Osteocyte (in vitro differentiated cells): ENCODE measurements at regions not wholly inside any gene's neighbourhood (a gene's known extent, or its start where the extent isn't known, plus 50 kb on each side); places are given as distances from the start of the nearest gene placed in this dataset.
A peak's percentile ranks its signal among the peaks of the same experiment; 100 is the strongest.

Experiments
- DNase-seq: peaks from one replicate; pipeline ENCODE4 v3.0.0; 2021; ENCODE audit warnings: mixed read lengths; ENCODE audit not compliant: unreplicated experiment; ENCODE audit errors: extremely low spot score
- H3K27ac Mint-ChIP-seq: one replicate; pipeline ENCODE4 v1.8.0; 2021; ENCODE audit warnings: mild to moderate bottlenecking, mixed read lengths; ENCODE audit not compliant: unreplicated experiment
- H3K27me3 Mint-ChIP-seq: one replicate; pipeline ENCODE4 v1.8.0; 2021; ENCODE audit warnings: mixed read lengths; ENCODE audit not compliant: unreplicated experiment
- H3K36me3 Mint-ChIP-seq: one replicate; pipeline ENCODE4 v1.8.0; 2021; ENCODE audit warnings: mixed read lengths; ENCODE audit not compliant: unreplicated experiment
- H3K4me1 Mint-ChIP-seq: one replicate; pipeline ENCODE4 v1.8.0; 2021; ENCODE audit warnings: mixed read lengths; ENCODE audit not compliant: unreplicated experiment
- H3K4me3 Mint-ChIP-seq: one replicate; pipeline ENCODE4 v1.8.0; 2021; ENCODE audit warnings: mild to moderate bottlenecking, moderate library complexity, mixed read lengths; ENCODE audit not compliant: unreplicated experiment
- H3K9me3 Mint-ChIP-seq: one replicate; pipeline ENCODE4 v1.8.0; 2021; ENCODE audit warnings: mixed read lengths; ENCODE audit not compliant: unreplicated experiment
- TF ChIP-seq, protein P1 (sequence below): fragments of 200-600 bp; sonication (generic); IDR thresholded peaks from 2 replicates; pipeline ENCODE4 v1.5.0; 2021; ENCODE audit warnings: antibody characterized with exemption, mild to moderate bottlenecking, moderate library complexity

DNA sequence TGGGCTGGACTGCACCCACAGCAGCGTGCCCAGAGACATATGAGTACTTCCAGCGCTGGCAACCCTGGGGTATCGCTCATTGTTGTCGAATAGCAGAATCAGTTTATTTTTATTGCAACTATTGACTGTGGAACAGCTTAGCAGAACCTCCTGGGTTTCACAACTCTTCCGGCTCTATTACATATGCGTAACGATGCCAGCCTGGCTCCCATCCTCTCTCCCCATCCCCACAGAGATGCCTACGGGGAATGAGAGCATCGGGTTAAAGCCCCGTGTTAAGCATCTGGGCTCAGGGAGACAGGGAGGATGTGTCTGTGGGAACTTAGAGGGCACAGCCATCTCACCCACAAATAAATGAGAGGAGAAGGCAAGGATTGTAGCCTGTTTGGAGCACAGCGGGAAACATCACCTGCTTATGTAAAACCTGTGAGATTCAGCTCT, 76.6 kb upstream of the DLG1 start:
- H3K27me3 Mint-ChIP-seq, result no peaks in the 10 kb centered on the region
- DNase-seq, result no peak

DNA sequence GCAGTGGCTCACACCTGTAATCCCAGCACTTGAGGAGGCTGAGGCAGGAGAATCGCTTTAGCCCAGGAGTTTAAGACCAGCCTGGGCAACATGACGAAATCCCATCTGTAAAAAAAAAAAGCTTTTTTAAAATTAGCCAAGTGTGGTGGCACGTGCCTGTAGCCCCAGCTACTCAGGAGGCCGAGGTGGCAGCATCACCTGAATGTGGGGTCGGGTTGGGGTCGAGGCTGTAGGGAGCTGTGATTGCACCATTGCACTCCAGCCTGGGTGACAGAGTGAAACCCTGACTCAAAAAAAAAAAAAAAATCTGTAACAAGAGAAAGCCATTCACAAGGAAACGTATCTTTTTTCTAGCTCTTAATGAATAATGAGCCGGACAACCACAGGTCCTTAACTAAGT, 74.7 kb upstream of the DLG1 start:
- TF ChIP-seq, protein P1, sequence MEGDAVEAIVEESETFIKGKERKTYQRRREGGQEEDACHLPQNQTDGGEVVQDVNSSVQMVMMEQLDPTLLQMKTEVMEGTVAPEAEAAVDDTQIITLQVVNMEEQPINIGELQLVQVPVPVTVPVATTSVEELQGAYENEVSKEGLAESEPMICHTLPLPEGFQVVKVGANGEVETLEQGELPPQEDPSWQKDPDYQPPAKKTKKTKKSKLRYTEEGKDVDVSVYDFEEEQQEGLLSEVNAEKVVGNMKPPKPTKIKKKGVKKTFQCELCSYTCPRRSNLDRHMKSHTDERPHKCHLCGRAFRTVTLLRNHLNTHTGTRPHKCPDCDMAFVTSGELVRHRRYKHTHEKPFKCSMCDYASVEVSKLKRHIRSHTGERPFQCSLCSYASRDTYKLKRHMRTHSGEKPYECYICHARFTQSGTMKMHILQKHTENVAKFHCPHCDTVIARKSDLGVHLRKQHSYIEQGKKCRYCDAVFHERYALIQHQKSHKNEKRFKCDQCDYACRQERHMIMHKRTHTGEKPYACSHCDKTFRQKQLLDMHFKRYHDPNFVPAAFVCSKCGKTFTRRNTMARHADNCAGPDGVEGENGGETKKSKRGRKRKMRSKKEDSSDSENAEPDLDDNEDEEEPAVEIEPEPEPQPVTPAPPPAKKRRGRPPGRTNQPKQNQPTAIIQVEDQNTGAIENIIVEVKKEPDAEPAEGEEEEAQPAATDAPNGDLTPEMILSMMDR, result no peak
- H3K36me3 Mint-ChIP-seq, result no peaks in the 10 kb centered on the region
- no peak for DNase-seq
- H3K27me3 Mint-ChIP-seq, result no peaks in the 10 kb centered on the region
- H3K4me3 Mint-ChIP-seq, result no peak overlapping the region
- H3K4me1 Mint-ChIP-seq, result peaks cover 31% of the 10 kb centered on the region
- H3K9me3 Mint-ChIP-seq, result no peaks in the 10 kb centered on the region
- H3K27ac Mint-ChIP-seq, result no peak overlapping the region

More for the DNA sequence above, 76.6 kb upstream of the DLG1 start:
- Mint-ChIP-seq H3K27ac (no peak overlapping the region), H3K36me3 (no peaks in the 10 kb centered on the region), H3K4me1 (peaks cover 21% of the 10 kb centered on the region), H3K9me3 (no peaks in the 10 kb centered on the region), H3K4me3 (no peak overlapping the region)
- TF ChIP-seq, protein P1, result no peak

- Mint-ChIP-seq H3K27me3 (no peaks in the 10 kb centered on the region), H3K36me3 (no peaks in the 10 kb centered on the region), H3K9me3 (no peaks in the 10 kb centered on the region), H3K27ac (peak overlapping the region; percentile 8), H3K4me1 (peaks cover 39% of the 10 kb centered on the region), H3K4me3 (no peak overlapping the region)
- DNase-seq, result no peak
- TF ChIP-seq, protein P1, result no peak
These were observed 73.7 kb upstream of the DLG1 start for GRCh38 chr3:197372047-197372661.

- H3K36me3 Mint-ChIP-seq, result no peaks in the 10 kb centered on the region
- peak overlapping the region; percentile 8 for H3K27ac Mint-ChIP-seq
- peaks cover 45% of the 10 kb centered on the region for H3K4me1 Mint-ChIP-seq
- no peak overlapping the region for H3K4me3 Mint-ChIP-seq
- no peaks in the 10 kb centered on the region for H3K9me3 Mint-ChIP-seq
- TF ChIP-seq, protein P1, result no peak
- no peak for DNase-seq
- H3K27me3 Mint-ChIP-seq, result no peaks in the 10 kb centered on the region
These were observed 73.2 kb upstream of the DLG1 start for GRCh38 chr3:197371591-197372046.

- Mint-ChIP-seq H3K27me3 (no peaks in the 10 kb centered on the region), H3K9me3 (no peaks in the 10 kb centered on the region), H3K4me3 (no peak overlapping the region), H3K27ac (no peak overlapping the region), H3K4me1 (peaks cover 57% of the 10 kb centered on the region), H3K36me3 (no peaks in the 10 kb centered on the region)
- no peak for DNase-seq
- TF ChIP-seq, protein P1, result no peak
These were observed 71.1 kb upstream of the DLG1 start for GRCh38 chr3:197369545-197369944.
